GM21717 (cell line): ENCODE measurements at regions not wholly inside any gene's neighbourhood (a gene's known extent, or its start where the extent isn't known, plus 50 kb on each side); places are given as distances from the start of the nearest gene placed in this dataset.

Source experiments
- ATAC-seq: cut with Tn5 transposase; IDR thresholded peaks from one replicate; pipeline ENCODE4 v1.9.1; 2021; ENCODE audit warnings: mild to moderate bottlenecking, moderate library complexity; ENCODE audit not compliant: unreplicated experiment

DNA sequence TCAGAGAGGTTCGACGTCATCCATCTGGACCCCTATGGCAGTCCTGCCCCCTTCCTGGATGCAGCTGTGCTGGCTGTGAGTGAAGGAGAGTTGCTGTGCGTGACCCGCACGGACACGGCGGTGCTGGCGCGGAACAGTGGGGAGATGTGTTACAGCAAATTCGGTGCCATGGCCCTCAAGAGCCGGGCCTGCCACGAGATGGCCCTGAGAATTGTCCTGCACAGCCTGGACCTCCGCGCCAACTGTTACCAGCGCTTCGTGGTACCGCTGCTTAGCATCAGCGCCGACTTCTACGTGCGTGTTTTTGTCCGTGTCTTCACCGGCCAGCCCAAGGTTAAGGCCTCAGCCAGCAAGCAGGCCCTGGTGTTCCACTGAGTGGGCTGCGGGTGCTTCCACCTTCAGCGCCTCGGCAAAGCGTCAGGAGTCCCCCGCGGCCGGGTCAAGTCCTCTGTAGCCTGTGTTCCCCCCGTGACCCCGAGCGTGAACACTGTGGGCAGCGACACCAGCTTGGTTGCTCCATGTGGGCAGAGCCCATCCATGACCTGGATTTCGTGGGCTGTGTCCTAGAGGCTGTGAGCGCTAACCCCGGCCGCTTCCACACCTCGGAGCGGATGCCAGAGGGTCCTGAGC, 186.7 kb upstream of the SLITRK2 start:
- ATAC-seq: no peak

DNA sequence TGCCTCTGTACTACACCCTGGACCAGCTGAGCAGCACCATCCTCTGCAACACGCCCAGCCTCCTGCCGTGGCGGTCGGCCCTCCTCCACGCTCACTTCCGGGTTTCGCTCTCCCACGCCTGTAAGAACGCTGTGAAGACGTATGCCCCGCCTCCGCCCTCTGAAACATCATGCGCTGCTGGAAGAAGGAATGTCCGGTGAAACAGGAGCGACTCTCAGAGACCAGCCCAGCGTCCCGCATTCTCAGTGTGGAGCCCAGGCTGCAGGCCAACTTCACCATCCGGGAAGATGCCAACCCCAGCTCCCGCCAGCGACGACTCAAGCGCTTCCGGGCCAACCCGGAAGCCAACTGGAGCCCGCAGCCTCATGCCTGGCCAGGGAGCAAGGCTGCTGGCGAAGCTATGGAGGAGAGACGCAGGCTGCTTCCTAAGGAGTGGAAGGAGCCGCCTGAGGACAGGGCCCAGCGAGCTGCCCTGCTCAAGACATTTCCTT, 186.1 kb upstream of the SLITRK2 start:
- ATAC-seq: no peak

DNA sequence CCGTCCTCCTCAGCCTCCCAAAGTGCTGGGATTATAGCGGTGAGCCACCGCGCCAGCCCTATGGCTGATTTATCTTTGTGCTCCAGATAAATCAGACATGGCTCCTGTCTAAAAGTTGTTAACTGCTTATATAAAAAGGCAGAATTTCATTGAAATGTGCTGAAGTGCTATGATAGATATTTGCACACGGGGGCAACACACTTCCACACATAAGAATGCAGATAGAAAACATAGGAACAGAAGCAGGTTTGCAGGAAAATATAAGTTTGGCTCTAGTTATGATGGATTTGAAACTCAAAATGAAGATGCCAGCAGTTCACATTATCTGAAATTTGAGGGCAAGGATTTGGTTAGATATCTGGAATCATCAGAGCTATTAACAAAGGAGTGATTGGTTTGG, 163.1 kb upstream of the SLITRK2 start:
- ATAC-seq: no peak

DNA sequence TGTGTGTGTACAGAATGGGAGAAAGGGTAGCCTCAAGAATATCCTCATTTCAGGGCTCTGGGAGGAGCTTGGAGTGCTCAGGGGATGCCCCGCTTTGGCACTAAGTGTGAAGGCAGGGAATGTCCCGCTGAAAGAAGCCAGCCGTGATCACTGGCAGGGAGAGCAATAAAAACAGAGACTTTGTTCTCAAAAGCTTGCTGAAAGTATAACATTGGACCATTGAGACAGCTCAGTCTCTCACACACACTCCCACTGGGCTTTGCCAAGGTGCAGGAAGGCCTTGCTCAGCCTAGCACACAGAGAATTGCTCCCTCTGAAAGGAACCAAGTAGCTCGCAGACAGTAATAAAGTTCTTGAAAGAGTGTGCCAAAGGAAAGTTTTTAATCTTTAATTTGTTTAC, 143.8 kb upstream of the SLITRK2 start:
- no peak for ATAC-seq

GRCh38 chrX:145677109-145677817, 140.4 kb upstream of the SLITRK2 start:
- ATAC-seq: no peak

DNA sequence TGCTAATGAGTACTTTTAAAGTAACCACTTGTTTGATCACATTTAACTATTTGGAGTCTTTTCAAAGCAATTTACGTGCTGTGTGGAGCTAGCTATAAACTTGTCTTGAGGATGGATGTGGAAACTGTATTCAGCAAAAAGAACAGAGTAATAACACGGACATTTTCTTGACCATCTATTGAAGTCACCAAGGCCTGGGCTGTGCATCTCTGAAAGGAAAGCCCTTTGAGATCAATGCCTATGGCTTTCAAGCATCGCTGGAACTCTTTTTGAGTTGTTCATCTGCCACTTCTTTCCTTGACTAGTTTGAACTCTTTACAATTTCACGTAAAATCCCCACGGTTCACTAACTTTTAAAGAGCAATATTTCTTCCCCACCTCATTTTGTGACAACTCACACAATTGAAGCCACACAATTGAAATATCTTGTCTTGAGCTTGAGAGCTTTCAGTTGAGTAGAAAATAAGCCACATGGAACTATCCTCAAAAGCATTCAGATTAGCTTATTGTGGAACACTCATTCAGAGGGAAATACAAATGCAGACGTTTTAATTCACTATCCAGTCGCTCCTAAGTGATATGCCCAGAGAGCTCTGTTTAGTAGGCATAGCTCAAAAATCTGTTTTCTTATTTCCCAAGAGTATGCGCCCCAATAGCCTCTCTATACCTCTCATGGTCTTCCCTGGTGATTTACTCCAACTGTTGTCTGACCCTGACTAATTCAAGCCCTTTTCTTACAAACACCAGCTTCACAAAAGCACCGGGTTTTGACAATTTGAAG, 134.9 kb upstream of the SLITRK2 start:
- ATAC-seq: no peak

- no peak for ATAC-seq
Observed at GRCh38 chrX:145687146-145687545, 130.5 kb upstream of the SLITRK2 start.

DNA sequence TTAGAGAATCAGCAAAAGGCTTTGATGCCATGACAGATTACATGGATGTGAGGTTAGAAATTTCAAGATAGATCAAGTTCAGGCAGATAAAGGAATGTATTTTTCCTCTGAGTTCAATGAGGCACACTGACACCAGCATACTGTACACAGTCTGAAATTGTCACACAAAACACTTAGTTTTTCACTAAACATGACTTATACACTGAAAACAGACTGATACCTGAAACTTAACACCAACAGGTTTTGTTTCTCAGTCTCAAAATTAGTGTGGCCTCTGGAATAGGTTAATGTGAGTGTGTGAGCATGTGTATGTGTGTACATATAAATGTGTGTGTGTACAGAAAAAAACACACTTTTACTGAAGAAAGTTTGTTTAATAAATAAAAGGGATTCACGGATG, 129.9 kb upstream of the SLITRK2 start:
- no peak for ATAC-seq

DNA sequence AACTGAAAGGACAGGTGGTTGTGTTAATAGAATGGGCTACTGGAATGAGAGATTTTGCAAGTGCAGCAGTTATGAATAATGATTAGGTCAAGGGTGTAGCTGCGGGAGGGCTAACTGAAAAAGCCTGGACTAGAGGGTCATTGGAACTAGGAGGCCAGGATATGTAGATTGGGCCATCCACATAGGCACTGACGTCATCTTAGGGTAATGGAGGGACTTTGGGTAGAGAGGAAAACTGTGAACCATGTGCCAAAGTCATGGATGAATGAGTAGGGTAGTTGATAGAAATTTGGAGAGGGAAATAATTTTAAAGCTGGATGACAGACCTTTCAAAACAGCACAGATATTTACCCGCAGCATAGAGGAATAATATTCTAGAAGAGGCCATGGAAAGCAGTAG, 123.6 kb upstream of the SLITRK2 start:
- no peak for ATAC-seq

DNA sequence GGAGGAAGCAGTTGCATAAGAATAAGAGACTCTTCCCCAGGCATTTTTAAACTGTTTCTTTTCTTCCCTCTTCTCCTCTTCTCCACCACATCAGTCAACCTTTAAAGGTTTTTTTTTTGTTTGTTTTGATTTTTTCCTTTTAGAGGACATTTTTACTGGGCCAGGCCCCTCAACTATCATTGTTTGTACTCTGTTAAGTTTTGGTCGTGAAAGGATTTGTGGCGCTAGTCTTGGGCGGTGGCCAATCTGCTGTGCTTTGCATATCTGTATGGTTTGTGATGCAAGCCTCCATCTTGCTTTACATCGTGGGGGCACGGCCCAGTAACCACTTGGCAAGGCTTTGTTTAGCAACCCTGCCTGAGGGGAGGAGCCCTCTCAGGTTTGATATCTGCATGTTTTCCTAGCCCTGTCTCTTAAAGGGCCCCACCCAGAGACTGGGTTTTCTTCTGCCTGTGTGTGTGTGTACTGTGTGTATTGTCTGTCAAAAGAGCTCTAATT, 101.9 kb upstream of the SLITRK2 start:
- no peak for ATAC-seq

DNA sequence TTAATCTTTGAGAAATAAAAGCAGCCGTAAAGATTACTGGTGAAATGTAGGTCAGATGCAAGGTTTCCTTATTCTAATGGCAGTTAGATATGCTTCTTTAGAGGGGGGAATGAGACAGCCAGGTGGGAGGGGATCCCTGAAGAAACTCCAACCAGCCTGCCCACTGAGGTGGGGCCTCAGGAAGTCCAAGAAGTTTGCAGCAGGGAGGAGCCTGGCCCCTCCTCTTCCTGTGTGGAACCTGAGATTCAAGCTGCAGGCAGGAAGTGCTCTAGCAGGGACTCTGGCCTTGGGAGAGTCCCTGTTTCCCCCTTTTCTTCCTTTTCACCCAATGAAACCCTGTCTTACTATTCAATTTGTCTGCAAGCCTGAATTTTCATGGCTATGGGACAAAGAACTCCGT, 101.4 kb upstream of the SLITRK2 start:
- ATAC-seq: no peak

DNA sequence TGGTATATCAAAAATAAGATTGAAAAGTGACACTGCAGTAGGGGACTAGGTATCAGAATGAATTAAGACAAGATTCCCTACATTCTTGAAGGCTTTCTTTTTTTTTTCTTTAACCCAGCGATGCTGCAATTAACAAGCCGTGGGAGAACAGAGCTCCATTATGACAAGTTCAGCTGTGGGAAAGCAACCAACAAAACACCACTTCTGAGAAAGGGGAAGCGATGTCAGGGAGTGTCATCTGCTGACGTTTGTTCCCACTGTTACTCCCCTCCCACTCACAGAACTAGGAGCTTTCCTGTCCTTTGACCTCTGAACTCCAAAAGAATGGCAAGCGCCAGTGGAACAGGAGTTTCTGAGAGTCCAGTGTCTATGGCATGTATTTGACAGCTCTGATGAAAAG, 90.2 kb upstream of the SLITRK2 start:
- no peak for ATAC-seq

- no peak for ATAC-seq
Observed at GRCh38 chrX:145729635-145730034, 88.0 kb upstream of the SLITRK2 start.

- ATAC-seq: no peak
Observed at GRCh38 chrX:145735036-145735435, 82.6 kb upstream of the SLITRK2 start.

DNA sequence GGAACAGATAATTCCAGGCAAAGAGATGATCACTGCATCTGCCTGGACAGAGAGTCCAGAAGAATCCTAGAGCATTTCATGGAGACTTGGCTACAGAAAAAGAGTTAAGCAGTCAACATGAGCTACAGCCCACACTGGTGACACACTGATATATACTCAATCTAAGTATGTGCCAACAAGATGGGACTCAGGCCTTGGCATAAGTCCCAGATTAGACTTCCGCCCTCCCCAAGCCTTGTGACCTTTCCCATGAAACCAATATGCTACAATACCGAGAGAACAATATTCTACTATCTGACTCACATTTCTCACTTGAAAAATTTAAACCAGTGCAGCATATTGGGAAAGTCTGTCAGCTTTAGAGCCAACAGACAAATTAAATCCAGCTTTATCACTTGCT, 65.7 kb upstream of the SLITRK2 start:
- ATAC-seq: no peak
